ENCODE measurements at regions not wholly inside any gene's neighbourhood (a gene's known extent, or its start where the extent isn't known, plus 50 kb on each side); places are given as distances from the start of the nearest gene placed in this dataset.

DNA sequence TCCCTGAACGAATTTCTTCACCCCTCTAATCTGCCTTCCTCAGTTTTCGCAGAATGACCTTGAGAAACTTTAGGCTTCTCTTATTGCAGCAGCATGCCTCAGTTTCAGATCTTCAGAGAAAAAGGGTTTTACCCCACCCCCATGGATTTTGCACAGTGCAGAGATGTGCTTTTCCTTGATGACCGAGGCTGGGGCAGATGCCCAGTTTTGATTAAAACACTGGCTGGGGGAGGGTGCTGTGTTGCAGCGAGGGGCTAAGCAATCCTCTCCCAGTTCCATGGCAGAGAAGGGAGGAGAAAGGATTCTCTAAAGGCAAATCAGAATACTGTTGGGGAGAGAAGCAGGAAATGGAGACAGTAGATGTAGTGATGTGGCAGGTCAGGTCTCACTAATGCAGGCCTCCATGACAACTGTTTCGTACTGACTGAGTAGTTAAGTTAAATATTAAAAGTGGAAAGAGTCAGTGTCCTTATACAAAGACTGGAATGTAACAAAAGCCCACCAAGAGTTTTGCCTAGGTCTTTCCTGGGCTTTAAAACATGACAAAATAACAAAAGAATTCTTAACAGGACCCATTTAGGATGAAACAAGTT is 50.8 kb upstream of the PDZD8 start:
- ChIA-PET POLR2A (interaction anchor here (0.7 kb wide), 1 partner anchor 81 kb away, joined by 3 read pairs; no protein-coding TSS in a partner anchor), CTCF (interaction anchor here (0.7 to 2.3 kb wide), 3 partner anchors 47 to 71 kb away, joined by 3 to 15 read pairs (median 3); no protein-coding TSS in a partner anchor)
- H3K27me3 Mint-ChIP-seq (ENCODE audit: insufficient read depth, unreplicated experiment) = no peaks in the 10 kb centered on the region
- no peaks in the 10 kb centered on the region for H3K4me1 Mint-ChIP-seq (ENCODE audit: insufficient read depth, unreplicated experiment)
- BruUV-seq (replicated peaks) = no TSS peak
- no peaks in the 10 kb centered on the region for H3K36me3 Mint-ChIP-seq (ENCODE audit: insufficient read depth, unreplicated experiment)
- intact Hi-C loops (cut with micrococcal nuclease) = no loop called here
- no peak for DNase-seq (ENCODE audit: unreplicated experiment)
- TF ChIP-seq CTCF (IDR thresholded peaks at IDR 0.05; ENCODE audit: unreplicated experiment) = no peak
- no peak overlapping the region for H3K4me3 Mint-ChIP-seq (ENCODE audit: unreplicated experiment)
- H3K9me3 Mint-ChIP-seq (ENCODE audit: unreplicated experiment) = no peaks in the 10 kb centered on the region
- no peak overlapping the region for H3K27ac Mint-ChIP-seq (ENCODE audit: low read depth, unreplicated experiment)

DNA sequence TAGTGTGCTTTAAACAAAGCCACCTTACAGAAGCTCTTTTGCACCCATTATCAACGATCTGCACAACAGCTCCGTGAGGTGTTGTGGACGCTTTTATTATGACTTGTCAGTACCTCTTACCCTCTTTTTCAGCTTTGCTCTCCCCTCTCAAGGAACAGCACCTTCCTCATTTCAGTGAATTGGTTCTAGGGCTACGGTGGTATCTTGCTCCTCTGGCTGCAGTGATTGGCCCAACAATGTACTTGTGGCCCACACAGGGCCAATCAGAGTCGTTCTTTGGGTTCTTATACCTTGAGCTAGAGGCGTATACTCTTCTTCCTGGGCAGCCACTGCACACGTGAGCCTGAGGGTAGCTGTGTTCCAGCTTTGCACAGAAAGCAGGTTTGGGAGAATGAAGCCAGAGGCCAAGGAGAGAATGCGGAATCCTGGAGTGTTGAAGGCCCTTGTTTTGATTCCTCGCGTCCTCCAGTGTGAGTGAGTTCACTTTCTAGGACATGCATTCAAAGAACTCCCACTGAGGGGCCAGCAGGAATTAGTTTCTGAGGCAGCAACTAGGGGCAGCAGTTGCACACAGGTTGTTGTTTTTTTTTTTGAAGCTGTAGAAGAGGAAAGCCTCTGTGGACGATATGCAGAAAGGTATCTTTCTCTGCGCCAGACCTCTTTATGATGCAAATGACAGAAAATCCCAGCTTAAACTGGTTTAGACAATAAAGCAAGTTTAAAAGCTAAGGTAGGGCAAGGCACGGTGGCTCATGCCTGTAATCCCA is 49.8 kb upstream of the PDZD8 start:
- Mint-ChIP-seq H3K27me3 (ENCODE audit: insufficient read depth, unreplicated experiment) (no peaks in the 10 kb centered on the region), H3K36me3 (ENCODE audit: insufficient read depth, unreplicated experiment) (no peaks in the 10 kb centered on the region), H3K4me1 (ENCODE audit: insufficient read depth, unreplicated experiment) (no peaks in the 10 kb centered on the region), H3K27ac (ENCODE audit: low read depth, unreplicated experiment) (no peak overlapping the region), H3K9me3 (ENCODE audit: unreplicated experiment) (no peaks in the 10 kb centered on the region), H3K4me3 (ENCODE audit: unreplicated experiment) (no peak overlapping the region)
- ChIA-PET CTCF (interaction anchor here (0.6 to 2.3 kb wide), 6 partner anchors 11 to 816 kb away, joined by 3 to 15 read pairs (median 3); no protein-coding TSS in a partner anchor), POLR2A (no interaction called here)
- DNase-seq (ENCODE audit: unreplicated experiment) = no peak
- no peak for TF ChIP-seq CTCF (IDR thresholded peaks at IDR 0.05; ENCODE audit: unreplicated experiment)
- BruUV-seq (replicated peaks) = no TSS peak
- intact Hi-C loops (cut with micrococcal nuclease) = no loop called here

All from MCF 10A (cell line).